IMR-90 (cell line): ENCODE measurements at regions not wholly inside any gene's neighbourhood (a gene's known extent, or its start where the extent isn't known, plus 50 kb on each side); places are given as distances from the start of the nearest gene placed in this dataset.

Experiments
- ATAC-seq: fragments of 200-7000 bp; cut with Tn5 transposase; 2 replicates; pipeline ENCODE4 v1.9.1; 2020; ENCODE audit warnings: low read depth, mild to moderate bottlenecking, moderate library complexity
- BruUV-seq: library from RNA; stranded (reverse); fragments of 400-500 nt; replicated peaks from 2 replicates; lab custom pipeline; 2021; lab: Mats Ljungman, UMichigan
- CTCF ChIA-PET: fragments of 300-600 bp; formaldehyde crosslinking; extraction: SDS; loops from one replicate; lab custom pipeline; 2021; ENCODE audit warnings: antibody characterized with exemption; lab: Yijun Ruan, JAX
- POLR2A ChIA-PET: fragments of 300-600 bp; sonication (Branson Sonifier 250); formaldehyde crosslinking; loops from one replicate; lab custom pipeline; 2022; ENCODE audit warnings: antibody characterized with exemption; ENCODE audit not compliant: unreplicated experiment; lab: Charles Lee
- DNase-seq: peaks from one replicate; pipeline ENCODE4 v3.0.0; 2013
- H2AFZ ChIP-seq: replicated peaks from 2 replicates; pipeline ENCODE3; 2013; ENCODE audit warnings: low read length, mild to moderate bottlenecking; ENCODE audit not compliant: poor library complexity
- H2AK5ac ChIP-seq: 2 replicates; pipeline ENCODE4 v1.6.1; 2013; ENCODE audit warnings: low read depth, low read length, inconsistent platforms
- H2AK9ac ChIP-seq: replicated peaks from 2 replicates; pipeline ENCODE3; 2013; ENCODE audit warnings: mild to moderate bottlenecking, low read depth, low read length, moderate library complexity; ENCODE audit not compliant: poor library complexity
- H2BK120ac ChIP-seq: 2 replicates; pipeline ENCODE4 v1.6.1; 2013; ENCODE audit warnings: low read depth, low read length, inconsistent platforms
- H2BK15ac ChIP-seq: 3 replicates; pipeline ENCODE4 v1.6.1; 2013; ENCODE audit warnings: low read depth, low read length, inconsistent platforms
- H2BK20ac ChIP-seq: 2 replicates; pipeline ENCODE4 v1.6.1; 2013; ENCODE audit warnings: low read depth, mild to moderate bottlenecking, inconsistent platforms, low read length, moderate library complexity
- H2BK5ac ChIP-seq: 2 replicates; pipeline ENCODE4 v1.6.1; 2013; ENCODE audit warnings: mild to moderate bottlenecking, low read depth, low read length, inconsistent platforms; ENCODE audit not compliant: poor library complexity, severe bottlenecking
- H3K14ac ChIP-seq: replicated peaks from 2 replicates; pipeline ENCODE4 v1.6.1; 2013; ENCODE audit warnings: low read depth, low read length, inconsistent platforms
- H3K18ac ChIP-seq: 2 replicates; pipeline ENCODE4 v1.6.1; 2013; ENCODE audit warnings: low read depth, low read length, control low read depth
- H3K23ac ChIP-seq: 2 replicates; pipeline ENCODE4 v1.6.1; 2013; ENCODE audit warnings: low read depth, low read length, inconsistent platforms
- H3K27ac ChIP-seq: 2 replicates; pipeline ENCODE4 v1.5.1; 2013; ENCODE audit warnings: mild to moderate bottlenecking, control low read depth, low read length; ENCODE audit not compliant: insufficient read depth
- H3K27me3 ChIP-seq: 2 replicates; pipeline ENCODE4 v1.6.1; 2013; ENCODE audit warnings: low read length; ENCODE audit not compliant: control insufficient read depth, insufficient read depth
- H3K36me3 ChIP-seq: 2 replicates; pipeline ENCODE4 v1.6.1; 2013; ENCODE audit warnings: low read length, mixed read lengths; ENCODE audit not compliant: control insufficient read depth, insufficient read depth
- H3K4ac ChIP-seq: 2 replicates; pipeline ENCODE4 v1.6.1; 2013; ENCODE audit warnings: low read depth, low read length, inconsistent platforms
- H3K4me1 ChIP-seq: 2 replicates; pipeline ENCODE4 v1.6.1; 2013; ENCODE audit warnings: low read length, mixed read lengths; ENCODE audit not compliant: control insufficient read depth, insufficient read depth
- H3K4me2 ChIP-seq: 2 replicates; pipeline ENCODE4 v1.6.1; 2013; ENCODE audit warnings: low read depth, mild to moderate bottlenecking, control low read depth, low read length, moderate library complexity
- H3K4me3 ChIP-seq: 2 replicates; pipeline ENCODE4 v1.5.1; 2013; ENCODE audit warnings: low read depth, mild to moderate bottlenecking, control low read depth, low read length, moderate library complexity; ENCODE audit not compliant: insufficient read depth
- H3K56ac ChIP-seq: 2 replicates; pipeline ENCODE4 v1.6.1; 2013; ENCODE audit warnings: low read length, inconsistent platforms; ENCODE audit not compliant: insufficient read depth; ENCODE audit errors: extremely low read depth
- H3K79me1 ChIP-seq, 2 experiments: 2 replicates each; pipeline ENCODE4 v1.6.1; 2013; ENCODE audit warnings: low read length in 2 of 2, inconsistent platforms in 1 of 2, low read depth in 1 of 2
- H3K9ac ChIP-seq: 2 replicates; pipeline ENCODE4 v1.6.1; 2013; ENCODE audit warnings: low read depth, low read length, control low read depth
- H3K9me1 ChIP-seq: 2 replicates; pipeline ENCODE4 v1.6.1; 2013; ENCODE audit warnings: low read length, inconsistent platforms; ENCODE audit not compliant: insufficient read depth
- H3K9me3 ChIP-seq: 2 replicates; pipeline ENCODE4 v1.6.1; 2013; ENCODE audit warnings: low read length; ENCODE audit not compliant: control insufficient read depth, insufficient read depth
- H4K20me1 ChIP-seq: 2 replicates; pipeline ENCODE4 v1.6.1; 2013; ENCODE audit warnings: low read length, inconsistent platforms; ENCODE audit not compliant: insufficient read depth
- H4K5ac ChIP-seq: 2 replicates; pipeline ENCODE4 v1.6.1; 2013; ENCODE audit warnings: mild to moderate bottlenecking, low read depth, low read length, control low read depth
- H4K8ac ChIP-seq, 2 experiments: 2 replicates each; pipeline ENCODE4 v1.6.1; 2013; ENCODE audit warnings: low read depth in 2 of 2, low read length in 2 of 2, control low read depth in 1 of 2, inconsistent platforms in 1 of 2
- H4K91ac ChIP-seq: 2 replicates; pipeline ENCODE4 v1.6.1; 2013; ENCODE audit warnings: low read depth, low read length, inconsistent platforms; ENCODE audit not compliant: insufficient read depth
- BHLHE40 ChIP-seq: fragments of 150-350 bp; IDR thresholded peaks from 2 replicates; pipeline ENCODE4 v1.6.1; 2016; ENCODE audit warnings: mild to moderate bottlenecking, low read depth, low read length
- CEBPB ChIP-seq: IDR thresholded peaks from 2 replicates; pipeline ENCODE4 v1.6.1; 2012; ENCODE audit warnings: low read depth, low read length, improper control_type of control experiment
- CHD1 ChIP-seq: IDR thresholded peaks from 2 replicates; pipeline ENCODE4 v1.6.1; 2012; ENCODE audit warnings: low read depth, low read length, improper control_type of control experiment
- CTCF ChIP-seq: conservative IDR thresholded peaks from 2 replicates; pipeline ENCODE4 v1.5.1; 2012; ENCODE audit warnings: mild to moderate bottlenecking, low read depth, low read length, improper control_type of control experiment
- MAZ ChIP-seq: IDR thresholded peaks from 2 replicates; pipeline ENCODE4 v1.6.1; 2012; ENCODE audit warnings: low read depth, mild to moderate bottlenecking, low read length, improper control_type of control experiment, moderate library complexity, borderline replicate concordance
- NFE2L2 ChIP-seq: fragments of 150-350 bp; IDR thresholded peaks from 2 replicates; pipeline ENCODE4 v1.6.1; 2016; ENCODE audit warnings: low read depth, mild to moderate bottlenecking, low read length
- POLR2A ChIP-seq: IDR thresholded peaks from 2 replicates; pipeline ENCODE4 v1.6.1; 2012; ENCODE audit warnings: mild to moderate bottlenecking, low read depth, low read length
- RCOR1 ChIP-seq: IDR thresholded peaks from 2 replicates; pipeline ENCODE4 v1.6.1; 2012; ENCODE audit warnings: mild to moderate bottlenecking, low read length, improper control_type of control experiment; ENCODE audit not compliant: insufficient replicate concordance
- WGBS, 2 experiments: methylation state at CpG; one replicate each; pipeline versions ENCODE4 v1.1.5 to v1.1.7; 2013; ENCODE audit warnings: missing lambda C conversion rate in 2 of 2; ENCODE audit not compliant: insufficient read length in 1 of 2; ENCODE audit errors: extremely low coverage in 2 of 2; 5-methylcytosine and 5-hydroxymethylcytosine counted together
- dilution Hi-C: fragments of 300-500 bp; cut with HindIII; formaldehyde crosslinking; loops from one replicate; pipeline ENCODE4 v1.14.3; 2018; ENCODE audit warnings: low sequenced_read_pairs; ENCODE audit not compliant: unreplicated experiment
- in situ Hi-C: fragments of 300-500 bp; cut with MboI; formaldehyde crosslinking; loops from 3 replicates; pipeline ENCODE4 v1.14.3; 2019; ENCODE audit warnings: low sequenced_read_pairs, inconsistent platforms, mixed read lengths
- intact Hi-C: fragments of 100-400 bp; cut with micrococcal nuclease; formaldehyde crosslinking; loops from 2 replicates; pipeline ENCODE4 v1.10.0; 2022

- H3K23ac ChIP-seq, result no peak overlapping the region
- ChIA-PET CTCF (no interaction called here), POLR2A (no interaction called here)
- TF ChIP-seq CEBPB, result peak; percentile 53; the same call in 1 of the 2 replicates
- no peak for TF ChIP-seq NFE2L2
- no peak for TF ChIP-seq CHD1
- TF ChIP-seq CTCF, result no peak
- TF ChIP-seq BHLHE40, result no peak
- TF ChIP-seq MAZ, result no peak
- no peak for TF ChIP-seq RCOR1
- no peak for TF ChIP-seq POLR2A
- BruUV-seq, result no TSS peak
- no peak overlapping the region for H2BK120ac ChIP-seq
- WGBS, 2 experiments, result 90% methylated on average over 2 of the region's 4 CpGs; no CpG with 5 or more reads in 1 of the 2 experiments
- no peaks in the 10 kb centered on the region for H3K27me3 ChIP-seq
- in situ Hi-C loops, result no loop called here
- no peak overlapping the region for H2AK5ac ChIP-seq
- DNase-seq (no peak), ATAC-seq (peak; percentile 32; the same call in 1 of the 2 replicates)
- intact Hi-C loops, result no loop called here
- no peak overlapping the region for H2BK20ac ChIP-seq
- no peaks in the 10 kb centered on the region for H3K36me3 ChIP-seq
- no peak overlapping the region for H2AFZ ChIP-seq
- H3K18ac ChIP-seq, result no peak overlapping the region
- H4K5ac ChIP-seq, result no peak overlapping the region
- no peak overlapping the region for H4K8ac ChIP-seq
- H3K79me1 ChIP-seq, result no peaks in the 10 kb centered on the region
- H3K9me3 ChIP-seq, result no peaks in the 10 kb centered on the region
- H3K4me3 ChIP-seq, result no peak overlapping the region
- no peak overlapping the region for H3K4me2 ChIP-seq
- H3K14ac ChIP-seq, result no peak overlapping the region
- no peak overlapping the region for H3K9ac ChIP-seq
- dilution Hi-C loops, result no loop called here
- no peaks in the 10 kb centered on the region for H3K9me1 ChIP-seq
- H3K4ac ChIP-seq, result no peak overlapping the region
- no peak overlapping the region for H2AK9ac ChIP-seq
- no peak overlapping the region for H3K56ac ChIP-seq
- H4K91ac ChIP-seq, result 0 out of 2 replicates have a peak overlapping the region, but pooled peaks have one; percentile 38
- no peak overlapping the region for H3K27ac ChIP-seq
- no peak overlapping the region for H2BK5ac ChIP-seq
- no peaks in the 10 kb centered on the region for H4K20me1 ChIP-seq
- H2BK15ac ChIP-seq, result peak overlapping the region; percentile 57; the same call in 1 of the 3 replicates
- peaks cover 2% of the 10 kb centered on the region; the same call in 1 of the 2 replicates for H3K4me1 ChIP-seq
Observed at GRCh38 chr5:143481697-143482531, 78.4 kb upstream of the NR3C1 start.
